ENCODE measurements at regions not wholly inside any gene's neighbourhood (a gene's known extent, or its start where the extent isn't known, plus 50 kb on each side); places are given as distances from the start of the nearest gene placed in this dataset.
A peak's percentile ranks its signal among the peaks of the same experiment; 100 is the strongest.

GRCh38 chr5:57111993-57112392 lies 61.9 kb upstream of the GPBP1 start:
- peaks cover 5% of the 10 kb centered on the region for H3K4me1 ChIP-seq (ENCODE audit: insufficient read depth, low read length)
- ChIA-PET POLR2A (no interaction called here), CTCF (no interaction called here)
- Mint-ChIP-seq H3K9me3 (no peaks in the 10 kb centered on the region), H3K36me3 (ENCODE audit: low read depth) (no peaks in the 10 kb centered on the region), H3K27me3 (no peaks in the 10 kb centered on the region), H3K4me1 (ENCODE audit: low read depth) (no peaks in the 10 kb centered on the region), H3K27ac (no peak overlapping the region), H3K4me3 (no peak overlapping the region)
- no peaks in the 10 kb centered on the region for H3K27me3 ChIP-seq (ENCODE audit: control insufficient read depth in 1 of 2, insufficient read depth in 2 of 2, low read length in 2 of 2)
- no peaks in the 10 kb centered on the region for H3K36me3 ChIP-seq (ENCODE audit: insufficient read depth, low read length)
- TF ChIP-seq CTCF (IDR thresholded peaks at IDR 0.05) = no peak
- H3K9me3 ChIP-seq (ENCODE audit: control insufficient read depth in 1 of 2, insufficient read depth in 1 of 2, low read length in 2 of 2) = no peaks in the 10 kb centered on the region
- H3K27ac ChIP-seq (ENCODE audit: low read depth in 1 of 2, low read length in 2 of 2) = no peak overlapping the region
- no peak overlapping the region for H3K4me3 ChIP-seq (ENCODE audit: low read length)
- DNase-seq (no peak), ATAC-seq (ENCODE audit: poor library complexity) (no peak)
- intact Hi-C loops (cut with DNase I, micrococcal nuclease) = no loop called here

GRCh38 chr5:57113481-57113880 lies 60.4 kb upstream of the GPBP1 start:
- no peaks in the 10 kb centered on the region for H3K9me3 ChIP-seq (ENCODE audit: control insufficient read depth in 1 of 2, insufficient read depth in 1 of 2, low read length in 2 of 2)
- no peak for ATAC-seq (ENCODE audit: poor library complexity)
- CTCF ChIA-PET = no interaction called here

GRCh38 chr5:57117596-57117995 lies 56.3 kb upstream of the GPBP1 start:
- Mint-ChIP-seq H3K4me1 (ENCODE audit: low read depth) (peaks cover 9% of the 10 kb centered on the region), H3K4me3 (peak overlapping the region; percentile 8), H3K36me3 (ENCODE audit: low read depth) (no peaks in the 10 kb centered on the region), H3K27ac (peak overlapping the region; percentile 77), H3K27me3 (no peaks in the 10 kb centered on the region), H3K9me3 (peaks cover under 1% of the 10 kb centered on the region)
- DNase-seq (peak; percentile 18 to 86 (median 52)), ATAC-seq (ENCODE audit: poor library complexity) (peak; percentile 95)
- ChIA-PET POLR2A (interaction anchor here (0.9 kb wide), 1 partner anchor 167 kb away, joined by 4 read pairs; no protein-coding TSS in a partner anchor), CTCF (no interaction called here)
- intact Hi-C loops (cut with DNase I, micrococcal nuclease) = no loop called here
- Histone ChIP-seq H3K4me1 (ENCODE audit: insufficient read depth, low read length) (peaks cover 16% of the 10 kb centered on the region), H3K27ac (ENCODE audit: low read depth in 1 of 2, low read length in 2 of 2) (no peak overlapping the region), H3K36me3 (ENCODE audit: insufficient read depth, low read length) (no peaks in the 10 kb centered on the region), H3K9me3 (ENCODE audit: control insufficient read depth in 1 of 2, insufficient read depth in 1 of 2, low read length in 2 of 2) (no peaks in the 10 kb centered on the region), H3K27me3 (ENCODE audit: control insufficient read depth in 1 of 2, insufficient read depth in 2 of 2, low read length in 2 of 2) (no peaks in the 10 kb centered on the region), H3K4me3 (ENCODE audit: low read length) (no peak overlapping the region)
- no peak for TF ChIP-seq CTCF (IDR thresholded peaks at IDR 0.05)

More at GRCh38 chr5:57113481-57113880, 60.4 kb upstream of the GPBP1 start:
- TF ChIP-seq CTCF (IDR thresholded peaks at IDR 0.05) = no peak
- Mint-ChIP-seq H3K9me3 (no peaks in the 10 kb centered on the region), H3K27ac (no peak overlapping the region), H3K4me3 (no peak overlapping the region), H3K27me3 (no peaks in the 10 kb centered on the region), H3K36me3 (ENCODE audit: low read depth) (no peaks in the 10 kb centered on the region), H3K4me1 (ENCODE audit: low read depth) (peaks cover 9% of the 10 kb centered on the region)
- POLR2A ChIA-PET = no interaction called here
- H3K4me3 ChIP-seq (ENCODE audit: low read length) = no peak overlapping the region
- H3K27ac ChIP-seq (ENCODE audit: low read depth in 1 of 2, low read length in 2 of 2) = no peak overlapping the region
- DNase-seq = no peak
- H3K4me1 ChIP-seq (ENCODE audit: insufficient read depth, low read length) = peaks cover 16% of the 10 kb centered on the region
- H3K27me3 ChIP-seq (ENCODE audit: control insufficient read depth in 1 of 2, insufficient read depth in 2 of 2, low read length in 2 of 2) = no peaks in the 10 kb centered on the region
- no peaks in the 10 kb centered on the region for H3K36me3 ChIP-seq (ENCODE audit: insufficient read depth, low read length)
- intact Hi-C loops (cut with DNase I, micrococcal nuclease) = no loop called here

All from CD4-positive, alpha-beta T cell (primary cell).